PFSK-1 (cell line): ENCODE measurements at regions not wholly inside any gene's neighbourhood (a gene's known extent, or its start where the extent isn't known, plus 50 kb on each side); places are given as distances from the start of the nearest gene placed in this dataset.

Source experiments
- FOXP2 ChIP-seq: optimal IDR thresholded peaks from 2 replicates; pipeline ENCODE3; 2011; ENCODE audit warnings: borderline replicate concordance, control low read depth, inconsistent platforms; ENCODE audit not compliant: insufficient read depth; ENCODE audit errors: extremely low read length, extremely low read depth
- POLR2AphosphoS5 ChIP-seq: IDR thresholded peaks from 2 replicates; pipeline ENCODE4 v1.6.1; 2012; ENCODE audit warnings: low read depth, mild to moderate bottlenecking, control low read depth, low read length, moderate library complexity
- REST ChIP-seq, 2 experiments: IDR thresholded peaks; 2 replicates each; pipeline versions ENCODE4 v1.6.1 to v1.8.0; 2011 to 2012; ENCODE audit warnings: low read depth in 2 of 2, low read length in 2 of 2, control low read depth in 1 of 2, inconsistent platforms in 1 of 2, mild to moderate bottlenecking in 1 of 2, moderate library complexity in 1 of 2; ENCODE audit not compliant: insufficient read depth in 1 of 2
- SIN3A ChIP-seq: IDR thresholded peaks from 2 replicates; pipeline ENCODE4 v1.6.1; 2012; ENCODE audit warnings: mild to moderate bottlenecking, low read length, moderate library complexity, borderline replicate concordance; ENCODE audit not compliant: insufficient read depth
- TAF1 ChIP-seq: IDR thresholded peaks from 2 replicates; pipeline ENCODE4 v1.6.1; 2012; ENCODE audit warnings: low read length, control low read depth, borderline replicate concordance; ENCODE audit not compliant: insufficient read depth

DNA sequence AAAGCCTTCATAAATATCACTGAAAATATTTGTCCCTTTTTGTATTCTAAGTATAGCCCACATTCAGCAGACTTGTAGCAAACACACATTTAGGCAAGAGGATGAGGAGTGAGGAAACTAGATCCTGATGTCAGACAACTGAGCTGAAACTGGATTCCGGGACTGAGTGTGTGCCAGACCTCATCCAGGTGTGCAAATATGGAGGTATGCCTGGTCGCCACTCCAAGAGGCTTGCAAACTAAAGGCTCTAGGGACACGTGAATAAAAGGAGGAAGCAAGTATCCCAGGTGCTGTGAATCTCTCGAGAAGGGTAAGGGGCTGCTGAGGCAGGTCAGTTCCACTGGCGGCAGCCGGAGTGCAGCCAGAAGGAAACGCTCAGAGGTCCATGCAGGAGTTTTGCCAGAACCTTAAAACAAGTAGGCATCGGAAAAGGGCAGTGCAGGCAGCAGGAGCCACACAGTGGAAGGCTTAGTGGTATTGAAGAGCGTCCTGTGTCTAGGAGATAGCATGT is 77.4 kb upstream of the ALDH1B1 start:
- TF ChIP-seq REST (IDR thresholded peaks at IDR 0.05; ENCODE audit: insufficient read depth in 1 of 2, low read depth in 2 of 2, low read length in 2 of 2), result no peak
- no peak for TF ChIP-seq FOXP2
- no peak for TF ChIP-seq POLR2AphosphoS5
- no peak for TF ChIP-seq TAF1

- no peak for TF ChIP-seq REST (IDR thresholded peaks at IDR 0.05; ENCODE audit: insufficient read depth in 1 of 2, low read depth in 2 of 2, low read length in 2 of 2)
- no peak for TF ChIP-seq POLR2AphosphoS5
- TF ChIP-seq SIN3A, result no peak
- no peak for TF ChIP-seq FOXP2
- no peak for TF ChIP-seq TAF1
Measured at GRCh38 chr9:38313421-38313820, 79.1 kb upstream of the ALDH1B1 start.

GRCh38 chr9:38312406-38312805 is 80.1 kb upstream of the ALDH1B1 start:
- TF ChIP-seq REST (IDR thresholded peaks at IDR 0.05; ENCODE audit: insufficient read depth in 1 of 2, low read depth in 2 of 2, low read length in 2 of 2), result no peak
- TF ChIP-seq FOXP2, result no peak
- TF ChIP-seq POLR2AphosphoS5, result no peak
- no peak for TF ChIP-seq TAF1
- TF ChIP-seq SIN3A, result no peak

DNA sequence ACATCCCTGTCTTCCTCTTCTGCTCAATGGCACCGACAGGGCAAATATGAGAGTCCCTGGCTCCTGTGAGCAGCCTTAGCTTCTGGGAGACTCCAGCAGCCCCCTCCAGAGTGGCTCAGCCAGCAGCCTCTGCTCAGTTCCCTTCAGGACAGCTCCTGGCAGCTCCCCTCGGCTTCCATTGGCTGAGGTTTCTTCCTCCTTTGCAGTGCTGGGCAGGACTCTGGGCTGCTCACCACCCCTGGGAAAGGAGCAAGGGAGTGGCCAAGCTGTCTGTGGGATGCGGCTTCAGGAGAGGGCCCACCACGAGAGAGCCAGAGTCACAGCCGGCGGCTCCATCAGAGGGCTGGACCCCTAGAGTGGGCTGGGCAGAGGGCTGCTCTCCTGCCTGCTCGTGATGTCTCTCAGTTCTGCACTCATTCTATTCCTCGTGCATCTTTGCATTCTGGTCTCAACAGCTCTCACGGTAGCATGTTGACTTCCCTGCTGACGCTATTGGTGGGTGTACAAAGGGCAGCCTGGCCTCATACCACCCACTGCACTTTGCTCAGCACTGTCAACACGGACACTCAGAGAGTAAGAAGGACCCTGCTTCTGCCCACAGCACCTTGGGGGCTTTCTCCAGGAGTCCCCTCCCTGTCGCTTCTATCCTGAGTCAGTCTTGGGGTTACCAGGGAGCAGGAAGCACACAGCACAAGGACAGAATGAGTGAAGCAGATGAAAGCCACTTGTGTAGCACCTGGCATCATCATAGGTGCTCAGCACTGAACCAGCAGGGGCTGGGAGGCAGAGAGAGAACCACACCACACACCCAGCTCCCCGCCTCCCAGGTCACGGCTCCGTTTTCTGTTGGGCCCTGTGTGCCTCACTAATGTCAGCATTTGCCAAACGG is 80.9 kb upstream of the ALDH1B1 start:
- TF ChIP-seq REST (IDR thresholded peaks at IDR 0.05; ENCODE audit: insufficient read depth in 1 of 2, low read depth in 2 of 2, low read length in 2 of 2) (no peak), SIN3A (no peak), TAF1 (no peak), FOXP2 (no peak), POLR2AphosphoS5 (no peak)
